Body of pancreas (tissue), 4 donors: ENCODE measurements at regions not wholly inside any gene's neighbourhood (a gene's known extent, or its start where the extent isn't known, plus 50 kb on each side); places are given as distances from the start of the nearest gene placed in this dataset. TPM values are rescaled to one million over a fixed set of nuclear protein-coding genes. Genes with fewer than 3 reads are reported as not detected.
"Not testable (repeated sequence)": the region's sequence is repeated elsewhere in the genome, so short reads cannot be mapped to it uniquely, and the experiment has no call there.

Experiments
- ATAC-seq: fragments of 150-250 bp; one replicate; pipeline ENCODE4 v1.9.1; 2016
- DNase-seq, 4 donors: peaks; one replicate each; pipeline ENCODE4 v3.0.0-alpha.2; 2019
- H3K27ac ChIP-seq, 4 donors: fragments of 200-600 bp; sonication (generic); 1 replicate in 3 of 4; 2 replicates in 1 of 4; pipeline versions ENCODE4 v1.5.1 to v1.6.1; 2016 to 2019; ENCODE audit warnings: mild to moderate bottlenecking in 1 of 4, mixed read lengths in 1 of 4, moderate library complexity in 1 of 4
- H3K27me3 ChIP-seq, 2 donors: fragments of 200-600 bp; sonication (generic); one replicate each; pipeline ENCODE4 v1.6.0; 2016; ENCODE audit warnings: mild to moderate bottlenecking in 1 of 2
- H3K36me3 ChIP-seq, 2 donors: fragments of 200-600 bp; sonication (generic); replicated peaks in 1 of 2; 2 replicates each; pipeline ENCODE4 v1.5.1; 2016; ENCODE audit warnings: low read depth in 2 of 2; ENCODE audit not compliant: insufficient read depth in 1 of 2
- H3K4me1 ChIP-seq: fragments of 200-600 bp; sonication (generic); one replicate; pipeline ENCODE4 v1.6.0; 2016
- H3K4me3 ChIP-seq, 2 donors: fragments of 200-600 bp; sonication (generic); 1 replicate in 1 of 2; 2 replicates in 1 of 2; pipeline ENCODE4 v1.5.1; 2016 to 2019
- H3K9me3 ChIP-seq, 3 donors: fragments of 200-600 bp; sonication (generic); 1 replicate in 2 of 3; 2 replicates in 1 of 3; pipeline ENCODE4 v1.5.1; 2016
- CTCF ChIP-seq, 7 experiments: fragments of 450-650 bp in 4 of 7; fragments of 200-600 bp in 3 of 7; sonication (generic) in 3 of 7; IDR thresholded peaks; one replicate each; pipeline ENCODE4 v1.5.1; 2016 to 2019; ENCODE audit warnings: antibody characterized with exemption in 7 of 7
- POLR2A ChIP-seq, 3 donors: fragments of 450-650 bp; IDR thresholded peaks; one replicate each; pipeline ENCODE4 v1.6.1; 2016; ENCODE audit warnings: antibody characterized with exemption in 3 of 3, mild to moderate bottlenecking in 2 of 3
- WGBS, 2 donors: methylation state at CpG; one replicate each; pipeline ENCODE4 v1.1.5; 2017; 5-methylcytosine and 5-hydroxymethylcytosine counted together
- intact Hi-C: fragments of 100-400 bp; cut with DNase I; formaldehyde crosslinking; loops from one replicate; pipeline ENCODE4 v1.15.1; 2023
- small RNA-seq: library from RNA; depleted of rRNA; stranded (forward); fragments of <200 nt; gene quantifications from one replicate; pipeline ENCODE3, GENCODE V24; 2016

GRCh38 chr7:69539531-69539930 is 58.7 kb upstream of the AUTS2 start:
- TF ChIP-seq CTCF (IDR thresholded peaks at IDR 0.05), result no peak
- TF ChIP-seq POLR2A (IDR thresholded peaks at IDR 0.05), result no peak
- Histone ChIP-seq H3K36me3 (no peaks in the 10 kb centered on the region), H3K4me1 (no peaks in the 10 kb centered on the region), H3K4me3 (no peak overlapping the region), H3K9me3 (no peaks in the 10 kb centered on the region), H3K27ac (no peak overlapping the region), H3K27me3 (no peaks in the 10 kb centered on the region)
- intact Hi-C loops, result no loop called here
- DNase-seq (no peak), ATAC-seq (no peak)
- 51 to 54% methylated on average over 4 of the region's 4 CpGs for WGBS, 2 donors

GRCh38 chr7:69540287-69540686 is 58.0 kb upstream of the AUTS2 start:
- WGBS, 2 donors, result 62 to 69% methylated on average over 3 of the region's 3 CpGs
- TF ChIP-seq POLR2A (IDR thresholded peaks at IDR 0.05) (no peak), CTCF (IDR thresholded peaks at IDR 0.05) (no peak)

DNA sequence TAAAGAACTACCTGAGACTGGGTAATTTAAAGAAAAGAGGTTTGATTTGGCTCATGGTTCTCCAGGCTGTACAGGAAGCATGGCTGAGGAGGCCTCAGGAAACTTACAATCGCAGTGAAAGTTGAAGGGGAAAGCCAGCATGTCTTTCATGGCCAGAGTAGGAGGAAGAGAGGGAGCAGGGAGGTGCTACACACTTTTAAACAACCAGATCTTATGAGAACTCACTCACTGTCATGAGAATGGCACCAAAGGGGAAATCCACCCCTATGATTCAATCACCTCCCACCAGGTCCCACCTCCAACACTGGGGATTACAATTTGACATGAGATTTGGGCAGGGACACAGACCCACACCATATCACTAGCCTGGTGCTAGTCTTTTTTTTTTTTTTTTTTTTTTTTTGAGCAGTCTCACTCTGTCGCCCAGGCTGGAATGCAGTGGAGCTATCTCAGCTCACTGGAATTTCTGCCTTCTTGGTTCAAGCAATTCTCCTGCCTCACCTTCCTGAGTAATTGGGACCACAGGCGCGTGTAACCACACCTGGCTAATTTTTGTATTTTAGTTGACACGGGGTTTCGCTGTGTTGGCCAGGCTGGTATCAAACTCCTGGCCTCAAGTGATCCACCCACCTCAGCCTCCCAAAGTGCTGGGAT is 56.4 kb upstream of the AUTS2 start:
- H3K4me1 ChIP-seq, intact Hi-C loops, ATAC-seq, DNase-seq, H3K27me3 ChIP-seq, H3K4me3 ChIP-seq, H3K9me3 ChIP-seq, H3K36me3 ChIP-seq, H3K27ac ChIP-seq: not testable (repeated sequence)
- 81 to 86% methylated on average over 6 of the region's 6 CpGs for WGBS, 2 donors

More at GRCh38 chr7:69540287-69540686, 58.0 kb upstream of the AUTS2 start:
- DNase-seq, result no peak
- no peaks in the 10 kb centered on the region for H3K27me3 ChIP-seq
- H3K27ac ChIP-seq, result no peak overlapping the region
- H3K4me1 ChIP-seq, result no peaks in the 10 kb centered on the region
- intact Hi-C loops, result no loop called here
- no peaks in the 10 kb centered on the region for H3K9me3 ChIP-seq
- ATAC-seq, result no peak
- no peaks in the 10 kb centered on the region for H3K36me3 ChIP-seq
- H3K4me3 ChIP-seq, result no peak overlapping the region

- no peak for TF ChIP-seq POLR2A (IDR thresholded peaks at IDR 0.05)
- TF ChIP-seq CTCF (IDR thresholded peaks at IDR 0.05), result no peak
- no peaks in the 10 kb centered on the region for H3K36me3 ChIP-seq
- no peak overlapping the region for H3K4me3 ChIP-seq
- WGBS, 2 donors, result 45 to 67% methylated on average over 1 of the region's 1 CpG
- H3K9me3 ChIP-seq, result no peaks in the 10 kb centered on the region
- peaks cover 5% of the 10 kb centered on the region for H3K4me1 ChIP-seq
- ATAC-seq (no peak), DNase-seq (no peak)
- intact Hi-C loops, result no loop called here
- H3K27me3 ChIP-seq, result no peaks in the 10 kb centered on the region
- no peak overlapping the region for H3K27ac ChIP-seq
Measured at GRCh38 chr7:69545175-69545574, 53.1 kb upstream of the AUTS2 start.

Small RNA genes in the stretch of these regions (small RNA-seq; reads per million reads assigned to genes)
- gene MTATP6P21 (not detected), gene RF00019 (not detected), gene RNA5SP231 (not detected), gene RNU6-229P (not detected), gene RNU6-832P (not detected)
